Common myeloid progenitor, CD34-positive (primary cell): ENCODE measurements at regions not wholly inside any gene's neighbourhood (a gene's known extent, or its start where the extent isn't known, plus 50 kb on each side); places are given as distances from the start of the nearest gene placed in this dataset.

Experiments
- CTCF ChIA-PET: fragments of 350-600 bp; sonication (Branson Sonifier 250); formaldehyde crosslinking; loops from one replicate; lab custom pipeline; 2021; ENCODE audit warnings: antibody characterized with exemption; lab: Charles Lee
- POLR2A ChIA-PET: fragments of 350-600 bp; sonication (Branson Sonifier 250); formaldehyde crosslinking; loops from one replicate; lab custom pipeline; 2021; ENCODE audit warnings: antibody characterized with exemption; lab: Charles Lee
- DNase-seq, 3 donors: peaks; one replicate each; pipeline versions ENCODE4 v3.0.0 to v3.0.0-alpha.2; 2013
- H3K27ac ChIP-seq, 2 experiments: 1 replicate in 1 of 2; 2 replicates in 1 of 2; pipeline ENCODE4 v1.7.0; 2013; ENCODE audit warnings: inconsistent platforms in 2 of 2, low read length in 2 of 2, mild to moderate bottlenecking in 2 of 2, low read depth in 1 of 2, moderate library complexity in 1 of 2; ENCODE audit not compliant: severe bottlenecking in 2 of 2, insufficient read depth in 1 of 2, poor library complexity in 1 of 2
- H3K27me3 ChIP-seq, 5 experiments: replicated peaks in 2 of 5; 1 replicate in 3 of 5; 2 replicates in 2 of 5; pipeline versions ENCODE4 v1.6.1 to v1.7.0; 2013; ENCODE audit warnings: low read length in 4 of 5, mild to moderate bottlenecking in 2 of 5, moderate library complexity in 2 of 5, inconsistent platforms in 1 of 5; ENCODE audit not compliant: insufficient read depth in 5 of 5, control insufficient read depth in 4 of 5
- H3K36me3 ChIP-seq, 4 experiments: 1 replicate in 2 of 4; 2 replicates in 2 of 4; pipeline versions ENCODE4 v1.6.1 to v1.7.0; 2013; ENCODE audit warnings: low read length in 3 of 4, control low read depth in 1 of 4, mild to moderate bottlenecking in 1 of 4; ENCODE audit not compliant: control insufficient read depth in 4 of 4, insufficient read depth in 4 of 4
- H3K4me1 ChIP-seq, 4 experiments: 1 replicate in 3 of 4; 2 replicates in 1 of 4; pipeline versions ENCODE4 v1.6.1 to v1.7.1; 2013; ENCODE audit warnings: low read length in 3 of 4, mild to moderate bottlenecking in 3 of 4, control low read depth in 1 of 4, inconsistent platforms in 1 of 4, moderate library complexity in 1 of 4; ENCODE audit not compliant: control insufficient read depth in 4 of 4, insufficient read depth in 4 of 4; ENCODE audit errors: control extremely low read depth in 1 of 4
- H3K4me3 ChIP-seq, 7 experiments: 1 replicate in 4 of 7; 2 replicates in 3 of 7; pipeline versions ENCODE4 v1.5.1 to v1.7.0; 2013; ENCODE audit warnings: mild to moderate bottlenecking in 7 of 7, low read length in 6 of 7, moderate library complexity in 6 of 7, inconsistent platforms in 2 of 7, low read depth in 2 of 7, control low read depth in 1 of 7; ENCODE audit not compliant: insufficient read depth in 4 of 7, control insufficient read depth in 1 of 7; ENCODE audit errors: extremely low read depth in 1 of 7
- H3K9me3 ChIP-seq, 5 experiments: 1 replicate in 4 of 5; 2 replicates in 1 of 5; pipeline versions ENCODE4 v1.6.1 to v1.7.1; 2013; ENCODE audit warnings: low read length in 4 of 5, mild to moderate bottlenecking in 2 of 5, inconsistent platforms in 1 of 5, low read depth in 1 of 5, moderate library complexity in 1 of 5; ENCODE audit not compliant: control insufficient read depth in 4 of 5, insufficient read depth in 2 of 5; ENCODE audit errors: control extremely low read depth in 1 of 5
- WGBS: methylation state at CpG from one replicate; pipeline ENCODE4 v1.1.5; 2013; ENCODE audit not compliant: insufficient coverage; 5-methylcytosine and 5-hydroxymethylcytosine counted together

GRCh38 chr5:99936911-99937310, 598.3 kb upstream of the FAM174A start:
- WGBS: no CpG with 5 or more reads among the region's 1 CpG
- no peak for DNase-seq
- CTCF ChIA-PET: no interaction called here
- Histone ChIP-seq H3K9me3 (no peaks in the 10 kb centered on the region), H3K27me3 (no peaks in the 10 kb centered on the region), H3K27ac (no peak overlapping the region), H3K4me1 (no peaks in the 10 kb centered on the region), H3K36me3 (no peaks in the 10 kb centered on the region), H3K4me3 (no peak overlapping the region)
- POLR2A ChIA-PET: no interaction called here

- ChIA-PET CTCF (no interaction called here), POLR2A (no interaction called here)
- no peak overlapping the region for H3K27ac ChIP-seq
- H3K27me3 ChIP-seq: no peaks in the 10 kb centered on the region
- H3K4me3 ChIP-seq: no peak overlapping the region
- no peaks in the 10 kb centered on the region for H3K4me1 ChIP-seq
- DNase-seq: no peak
- H3K9me3 ChIP-seq: peaks cover 0 to 3% (median 0%) of the 10 kb centered on the region in 5 experiments
- H3K36me3 ChIP-seq: no peaks in the 10 kb centered on the region
These were observed 605.4 kb upstream of the FAM174A start for GRCh38 chr5:99929806-99930135.

- POLR2A ChIA-PET: no interaction called here
- Histone ChIP-seq H3K4me1 (no peaks in the 10 kb centered on the region), H3K4me3 (no peak overlapping the region), H3K27me3 (no peaks in the 10 kb centered on the region), H3K36me3 (no peaks in the 10 kb centered on the region), H3K27ac (no peak overlapping the region), H3K9me3 (peaks cover 0 to 3% (median 0%) of the 10 kb centered on the region in 5 experiments)
- CTCF ChIA-PET: no interaction called here
- 86% methylated on average over 2 of the region's 2 CpGs for WGBS
- DNase-seq: no peak
These were observed 605.9 kb upstream of the FAM174A start for GRCh38 chr5:99929067-99929805.

- H3K27me3 ChIP-seq: no peaks in the 10 kb centered on the region
- H3K36me3 ChIP-seq: no peaks in the 10 kb centered on the region
- POLR2A ChIA-PET: no interaction called here
- DNase-seq: no peak
- 84% methylated on average over 4 of the region's 4 CpGs for WGBS
- H3K9me3 ChIP-seq: peaks cover 0 to 3% (median 0%) of the 10 kb centered on the region in 5 experiments
- H3K4me1 ChIP-seq: no peaks in the 10 kb centered on the region
- no peak overlapping the region for H3K27ac ChIP-seq
- CTCF ChIA-PET: no interaction called here
- no peak overlapping the region for H3K4me3 ChIP-seq
These were observed 606.7 kb upstream of the FAM174A start for GRCh38 chr5:99928490-99928889.

- H3K27ac ChIP-seq: no peak overlapping the region
- no peaks in the 10 kb centered on the region for H3K36me3 ChIP-seq
- H3K27me3 ChIP-seq: no peaks in the 10 kb centered on the region
- 88% methylated on average over 1 of the region's 1 CpG for WGBS
- POLR2A ChIA-PET: no interaction called here
- H3K4me3 ChIP-seq: no peak overlapping the region
- CTCF ChIA-PET: no interaction called here
- no peaks in the 10 kb centered on the region for H3K4me1 ChIP-seq
- peaks cover 0 to 3% (median 0%) of the 10 kb centered on the region in 5 experiments for H3K9me3 ChIP-seq
- no peak for DNase-seq
These were observed 608.7 kb upstream of the FAM174A start for GRCh38 chr5:99926463-99926862.

- H3K9me3 ChIP-seq: peaks cover 0 to 1% (median 0%) of the 10 kb centered on the region in 5 experiments
- ChIA-PET CTCF (no interaction called here), POLR2A (no interaction called here)
- H3K4me3 ChIP-seq: no peak overlapping the region
- H3K36me3 ChIP-seq: no peaks in the 10 kb centered on the region
- no peaks in the 10 kb centered on the region for H3K27me3 ChIP-seq
- no peaks in the 10 kb centered on the region for H3K4me1 ChIP-seq
- DNase-seq: no peak
- no peak overlapping the region for H3K27ac ChIP-seq
These were observed 612.8 kb upstream of the FAM174A start for GRCh38 chr5:99922386-99922785.

- WGBS: no CpG with 5 or more reads among the region's 1 CpG
- H3K27ac ChIP-seq: no peak overlapping the region
- H3K36me3 ChIP-seq: no peaks in the 10 kb centered on the region
- CTCF ChIA-PET: no interaction called here
- no peak overlapping the region for H3K4me3 ChIP-seq
- H3K4me1 ChIP-seq: no peaks in the 10 kb centered on the region
- no peaks in the 10 kb centered on the region for H3K27me3 ChIP-seq
- POLR2A ChIA-PET: no interaction called here
- DNase-seq: no peak
- no peaks in the 10 kb centered on the region for H3K9me3 ChIP-seq
These were observed 623.2 kb upstream of the FAM174A start for GRCh38 chr5:99911971-99912370.
